HepG2 (cell line): ENCODE measurements at regions not wholly inside any gene's neighbourhood (a gene's known extent, or its start where the extent isn't known, plus 50 kb on each side); places are given as distances from the start of the nearest gene placed in this dataset.

Source experiments
- ATAC-seq: fragments of 200-7000 bp; cut with Tn5 transposase; 3 replicates; pipeline ENCODE4 v1.9.1; 2020; ENCODE audit warnings: mild to moderate bottlenecking, moderate library complexity
- BruUV-seq: library from RNA; stranded (reverse); fragments of 400-500 nt; replicated peaks from 2 replicates; lab custom pipeline; 2021; lab: Mats Ljungman, UMichigan
- CTCF ChIA-PET: fragments of 300-600 bp; formaldehyde crosslinking; extraction: SDS; loops from one replicate; lab custom pipeline; 2021; ENCODE audit warnings: low total read pairs, inconsistent platforms, low intra/inter-chr PET ratio; lab: Yijun Ruan, JAX
- POLR2A ChIA-PET: fragments of 350-600 bp; sonication (Branson Sonifier 250); formaldehyde crosslinking; loops from one replicate; lab custom pipeline; 2020; ENCODE audit warnings: antibody characterized with exemption, inconsistent platforms; lab: Yijun Ruan, JAX
- DNase-seq: peaks from one replicate; pipeline ENCODE4 v3.0.0-alpha.2; 2015; ENCODE audit warnings: low spot score
- FAIRE-seq: peaks from 3 replicates; lab custom pipeline; 2011; peaks lifted over from hg19 to GRCh38; lab: Jason Lieb, UNC
- H2AFZ ChIP-seq: one replicate; pipeline ENCODE4 v1.6.1; 2011; ENCODE audit warnings: low read length, inconsistent platforms
- H3K27ac ChIP-seq: fragments of 300-600 bp; 3 replicates; pipeline ENCODE4 v1.8.0; 2011; ENCODE audit warnings: mixed run types, mild to moderate bottlenecking, mixed read lengths, low read length, inconsistent platforms; ENCODE audit not compliant: insufficient read depth; ENCODE audit errors: extremely low read length
- H3K27me3 ChIP-seq, 2 experiments: fragments of 200-600 bp in 1 of 2; 2 replicates in 1 of 2; 3 replicates in 1 of 2; pipeline versions ENCODE4 v1.6.0 to v1.8.0; 2011; ENCODE audit warnings: low read length in 2 of 2, mild to moderate bottlenecking in 2 of 2, moderate library complexity in 2 of 2, inconsistent platforms in 1 of 2; ENCODE audit not compliant: insufficient read depth in 2 of 2, control insufficient read depth in 1 of 2
- H3K36me3 ChIP-seq, 2 experiments: fragments of 200-600 bp in 1 of 2; replicated peaks in 1 of 2; 2 replicates in 1 of 2; 3 replicates in 1 of 2; pipeline versions ENCODE4 v1.5.1 to v1.8.0; 2011; ENCODE audit warnings: low read length in 2 of 2, inconsistent platforms in 1 of 2; ENCODE audit not compliant: insufficient read depth in 2 of 2, control insufficient read depth in 1 of 2
- H3K4me1 ChIP-seq: 2 replicates; pipeline ENCODE4 v1.5.1; 2012; ENCODE audit warnings: low read length, inconsistent platforms; ENCODE audit not compliant: insufficient read depth
- H3K4me2 ChIP-seq: 2 replicates; pipeline ENCODE4 v1.6.0; 2011; ENCODE audit warnings: low read depth, low read length, inconsistent platforms
- H3K4me3 ChIP-seq, 3 experiments: fragments of 200-600 bp in 1 of 3; sonication (generic), shearing (Covaris generic) in 1 of 3; replicated peaks in 1 of 3; 2 replicates each; pipeline ENCODE4 v1.5.1; 2011 to 2016; ENCODE audit warnings: low read length in 3 of 3, inconsistent platforms in 2 of 3, low read depth in 2 of 3, mild to moderate bottlenecking in 2 of 3, control low read depth in 1 of 3, mixed read lengths in 1 of 3; ENCODE audit not compliant: insufficient read depth in 1 of 3
- H3K79me2 ChIP-seq: one replicate; pipeline ENCODE4 v1.6.1; 2011; ENCODE audit warnings: low read length, inconsistent platforms; ENCODE audit not compliant: insufficient read depth
- H3K9ac ChIP-seq: 2 replicates; pipeline ENCODE4 v1.6.0; 2011; ENCODE audit warnings: mild to moderate bottlenecking, low read depth, low read length, inconsistent platforms; ENCODE audit not compliant: insufficient read depth
- H3K9me3 ChIP-seq: 2 replicates; pipeline ENCODE4 v1.5.1; 2012; ENCODE audit warnings: mild to moderate bottlenecking, low read length
- H4K20me1 ChIP-seq: 2 replicates; pipeline ENCODE4 v1.6.0; 2011; ENCODE audit warnings: inconsistent platforms, mild to moderate bottlenecking, low read length, moderate library complexity; ENCODE audit not compliant: insufficient read depth
- ATRX ChIP-seq: sonication (generic); formaldehyde crosslinking; IDR thresholded peaks from 2 replicates; pipeline ENCODE4 v1.4.0; 2020; ENCODE audit warnings: missing genetic modification reagents, borderline replicate concordance
- ETV5 ChIP-seq: IDR thresholded peaks from 2 replicates; pipeline ENCODE4 v1.6.1; 2018; ENCODE audit warnings: missing biosample characterization, missing genetic modification reagents, inconsistent platforms, borderline replicate concordance
- FOSL2 ChIP-seq: sonication (generic); formaldehyde crosslinking; IDR thresholded peaks from 2 replicates; pipeline ENCODE4 v1.4.0; 2020; ENCODE audit warnings: missing genetic modification reagents
- MED1 ChIP-seq: sonication (generic); formaldehyde crosslinking; IDR thresholded peaks from 2 replicates; pipeline ENCODE4 v1.4.0; 2020; ENCODE audit warnings: missing genetic modification reagents
- MIXL1 ChIP-seq: IDR thresholded peaks from 2 replicates; pipeline ENCODE4 v1.6.1; 2016
- NCOR1 ChIP-seq: fragments of 200-600 bp; sonication (generic); IDR thresholded peaks from 2 replicates; pipeline ENCODE4 v1.7.0; 2017; ENCODE audit warnings: antibody characterized with exemption, low read length, borderline replicate concordance
- PHF8 ChIP-seq: sonication (generic); formaldehyde crosslinking; IDR thresholded peaks from 2 replicates; pipeline ENCODE4 v1.5.0; 2020; ENCODE audit warnings: missing genetic modification reagents
- PLRG1 ChIP-seq: fragments of 450-650 bp; conservative IDR thresholded peaks from 2 replicates; pipeline ENCODE4 v1.6.1; 2016
- SALL1 ChIP-seq: sonication (generic); formaldehyde crosslinking; IDR thresholded peaks from 2 replicates; pipeline ENCODE4 v1.8.0; 2022; ENCODE audit warnings: mild to moderate bottlenecking, missing genetic modification reagents
- XRCC5 ChIP-seq: fragments of 200-400 bp; formaldehyde crosslinking; optimal IDR thresholded peaks from 2 replicates; pipeline ENCODE3; 2017; ENCODE audit warnings: mild to moderate bottlenecking, low read length
- YEATS2 ChIP-seq: sonication (generic); formaldehyde crosslinking; IDR thresholded peaks from 2 replicates; pipeline ENCODE4 v1.4.0; 2020; ENCODE audit warnings: missing genetic modification reagents, borderline replicate concordance
- WGBS: methylation state at CpG from one replicate; pipeline ENCODE4 v1.1.6; 2017; ENCODE audit warnings: low lambda C conversion rate; 5-methylcytosine and 5-hydroxymethylcytosine counted together
- in situ Hi-C: cut with HindIII; loops from 2 replicates; pipeline ENCODE4 v1.10.0; 2017; ENCODE audit warnings: low pct_unique_long_range_greater_than_20kb; ENCODE audit not compliant: extremely low pct_ligation_motif_present
- intact Hi-C: fragments of 100-400 bp; cut with micrococcal nuclease; formaldehyde crosslinking; loops from one replicate; pipeline ENCODE4 v1.10.0; 2022; ENCODE audit not compliant: unreplicated experiment
- TF ChIP-seq, protein P1 (sequence below), 2 experiments: sonication (generic) in 1 of 2; formaldehyde crosslinking in 1 of 2; IDR thresholded peaks; 2 replicates each; pipeline versions ENCODE4 v1.4.0 to v1.6.1; 2018 to 2020; ENCODE audit warnings: missing genetic modification reagents in 2 of 2, borderline replicate concordance in 1 of 2, low read depth in 1 of 2, mild to moderate bottlenecking in 1 of 2, missing biosample characterization in 1 of 2
- TF ChIP-seq, protein P2 (sequence below): sonication (generic); formaldehyde crosslinking; IDR thresholded peaks from 2 replicates; pipeline ENCODE4 v1.5.1; 2020; ENCODE audit warnings: mild to moderate bottlenecking, missing genetic modification reagents, moderate library complexity
- TF ChIP-seq, protein P3 (sequence below): sonication (generic); formaldehyde crosslinking; IDR thresholded peaks from 2 replicates; pipeline ENCODE4 v1.5.0; 2020; ENCODE audit warnings: mild to moderate bottlenecking, missing genetic modification reagents, borderline replicate concordance

DNA sequence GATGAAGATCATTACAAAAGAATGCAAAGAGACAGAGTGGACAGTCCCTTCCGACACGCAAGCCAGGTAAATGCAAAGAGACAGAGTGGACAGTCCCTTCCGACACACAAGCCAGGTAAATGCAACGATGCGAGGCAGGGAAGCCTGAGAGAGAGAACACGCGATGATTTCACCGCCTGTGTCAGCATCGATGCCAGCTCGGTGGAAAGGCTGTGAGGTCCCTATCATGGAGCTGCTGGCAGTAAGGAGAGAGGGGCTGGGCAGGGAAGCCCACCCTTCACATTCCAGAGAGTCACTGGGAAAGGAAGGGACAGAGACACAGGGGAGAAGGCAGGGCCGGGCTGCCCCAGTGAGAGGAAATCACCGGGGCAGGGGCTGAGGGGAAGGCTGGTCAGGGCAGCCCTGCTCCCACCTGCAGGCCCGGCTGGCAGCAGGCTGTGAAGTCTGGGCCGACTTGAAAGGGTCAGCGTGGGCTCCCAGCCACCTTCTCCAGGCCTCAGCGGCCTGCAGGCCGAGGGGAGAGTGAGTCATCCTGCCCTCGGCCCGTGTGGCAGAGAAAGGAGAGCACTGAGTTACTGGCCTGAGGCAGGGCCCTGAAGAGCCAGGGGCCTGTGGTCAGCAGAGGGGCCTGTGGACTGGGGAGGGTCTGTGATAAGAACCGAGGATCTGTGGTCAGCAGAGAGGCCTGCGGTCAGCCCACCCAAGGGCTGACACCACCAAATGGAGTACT lies 80.4 kb downstream of the DACT2 start:
- H3K9ac ChIP-seq, result no peak overlapping the region
- CTCF ChIA-PET, result no interaction called here
- H3K4me2 ChIP-seq, result peak overlapping the region; percentile 40
- WGBS, result 49% methylated on average over 20 of the region's 21 CpGs
- BruUV-seq, result no TSS peak
- POLR2A ChIA-PET, result no interaction called here
- in situ Hi-C loops (no loop called here), intact Hi-C loops (no loop called here)
- ATAC-seq (peak; percentile 83), FAIRE-seq (no peak), DNase-seq (no peak)
- no peaks in the 10 kb centered on the region for H3K27me3 ChIP-seq
- H3K36me3 ChIP-seq, result no peaks in the 10 kb centered on the region
- peaks cover 61% of the 10 kb centered on the region for H3K4me1 ChIP-seq
- H3K4me3 ChIP-seq, result no peak overlapping the region
- no peak overlapping the region for H3K27ac ChIP-seq
- no peaks in the 10 kb centered on the region for H4K20me1 ChIP-seq
- no peaks in the 10 kb centered on the region for H3K9me3 ChIP-seq
- no peak overlapping the region for H2AFZ ChIP-seq
- H3K79me2 ChIP-seq, result no peaks in the 10 kb centered on the region
- TF ChIP-seq, protein P1, sequence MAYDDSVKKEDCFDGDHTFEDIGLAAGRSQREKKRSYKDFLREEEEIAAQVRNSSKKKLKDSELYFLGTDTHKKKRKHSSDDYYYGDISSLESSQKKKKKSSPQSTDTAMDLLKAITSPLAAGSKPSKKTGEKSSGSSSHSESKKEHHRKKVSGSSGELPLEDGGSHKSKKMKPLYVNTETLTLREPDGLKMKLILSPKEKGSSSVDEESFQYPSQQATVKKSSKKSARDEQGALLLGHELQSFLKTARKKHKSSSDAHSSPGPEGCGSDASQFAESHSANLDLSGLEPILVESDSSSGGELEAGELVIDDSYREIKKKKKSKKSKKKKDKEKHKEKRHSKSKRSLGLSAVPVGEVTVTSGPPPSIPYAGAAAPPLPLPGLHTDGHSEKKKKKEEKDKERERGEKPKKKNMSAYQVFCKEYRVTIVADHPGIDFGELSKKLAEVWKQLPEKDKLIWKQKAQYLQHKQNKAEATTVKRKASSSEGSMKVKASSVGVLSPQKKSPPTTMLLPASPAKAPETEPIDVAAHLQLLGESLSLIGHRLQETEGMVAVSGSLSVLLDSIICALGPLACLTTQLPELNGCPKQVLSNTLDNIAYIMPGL (CRISPR knock-in tag; IDR thresholded peaks at IDR 0.05; ENCODE audit: borderline replicate concordance in 1 of 2, low read depth in 1 of 2), result 0 out of 4 replicates have a peak, but pooled peaks of 1 of the 2 experiments have one; percentile 32
- 0 out of 2 replicates have a peak, but pooled peaks have one; percentile 19 for TF ChIP-seq MED1 (CRISPR knock-in tag)
- TF ChIP-seq NCOR1, result no peak
- TF ChIP-seq YEATS2, result no peak
- TF ChIP-seq PHF8 (CRISPR knock-in tag), result peak; percentile 28; the same call in 1 of the 2 replicates
- 0 out of 2 replicates have a peak, but pooled peaks have one; percentile 9 for TF ChIP-seq ETV5 (CRISPR knock-in tag)
- peak; percentile 93 for TF ChIP-seq FOSL2
- TF ChIP-seq MIXL1 (CRISPR knock-in tag), result no peak
- TF ChIP-seq, protein P2, sequence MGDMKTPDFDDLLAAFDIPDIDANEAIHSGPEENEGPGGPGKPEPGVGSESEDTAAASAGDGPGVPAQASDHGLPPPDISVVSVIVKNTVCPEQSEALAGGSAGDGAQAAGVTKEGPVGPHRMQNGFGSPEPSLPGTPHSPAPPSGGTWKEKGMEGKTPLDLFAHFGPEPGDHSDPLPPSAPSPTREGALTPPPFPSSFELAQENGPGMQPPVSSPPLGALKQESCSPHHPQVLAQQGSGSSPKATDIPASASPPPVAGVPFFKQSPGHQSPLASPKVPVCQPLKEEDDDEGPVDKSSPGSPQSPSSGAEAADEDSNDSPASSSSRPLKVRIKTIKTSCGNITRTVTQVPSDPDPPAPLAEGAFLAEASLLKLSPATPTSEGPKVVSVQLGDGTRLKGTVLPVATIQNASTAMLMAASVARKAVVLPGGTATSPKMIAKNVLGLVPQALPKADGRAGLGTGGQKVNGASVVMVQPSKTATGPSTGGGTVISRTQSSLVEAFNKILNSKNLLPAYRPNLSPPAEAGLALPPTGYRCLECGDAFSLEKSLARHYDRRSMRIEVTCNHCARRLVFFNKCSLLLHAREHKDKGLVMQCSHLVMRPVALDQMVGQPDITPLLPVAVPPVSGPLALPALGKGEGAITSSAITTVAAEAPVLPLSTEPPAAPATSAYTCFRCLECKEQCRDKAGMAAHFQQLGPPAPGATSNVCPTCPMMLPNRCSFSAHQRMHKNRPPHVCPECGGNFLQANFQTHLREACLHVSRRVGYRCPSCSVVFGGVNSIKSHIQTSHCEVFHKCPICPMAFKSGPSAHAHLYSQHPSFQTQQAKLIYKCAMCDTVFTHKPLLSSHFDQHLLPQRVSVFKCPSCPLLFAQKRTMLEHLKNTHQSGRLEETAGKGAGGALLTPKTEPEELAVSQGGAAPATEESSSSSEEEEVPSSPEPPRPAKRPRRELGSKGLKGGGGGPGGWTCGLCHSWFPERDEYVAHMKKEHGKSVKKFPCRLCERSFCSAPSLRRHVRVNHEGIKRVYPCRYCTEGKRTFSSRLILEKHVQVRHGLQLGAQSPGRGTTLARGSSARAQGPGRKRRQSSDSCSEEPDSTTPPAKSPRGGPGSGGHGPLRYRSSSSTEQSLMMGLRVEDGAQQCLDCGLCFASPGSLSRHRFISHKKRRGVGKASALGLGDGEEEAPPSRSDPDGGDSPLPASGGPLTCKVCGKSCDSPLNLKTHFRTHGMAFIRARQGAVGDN, result peak; percentile 76
- TF ChIP-seq SALL1, result peak; percentile 38; the same call in 1 of the 2 replicates
- no peak for TF ChIP-seq ATRX (CRISPR knock-in tag)
- TF ChIP-seq, protein P3, sequence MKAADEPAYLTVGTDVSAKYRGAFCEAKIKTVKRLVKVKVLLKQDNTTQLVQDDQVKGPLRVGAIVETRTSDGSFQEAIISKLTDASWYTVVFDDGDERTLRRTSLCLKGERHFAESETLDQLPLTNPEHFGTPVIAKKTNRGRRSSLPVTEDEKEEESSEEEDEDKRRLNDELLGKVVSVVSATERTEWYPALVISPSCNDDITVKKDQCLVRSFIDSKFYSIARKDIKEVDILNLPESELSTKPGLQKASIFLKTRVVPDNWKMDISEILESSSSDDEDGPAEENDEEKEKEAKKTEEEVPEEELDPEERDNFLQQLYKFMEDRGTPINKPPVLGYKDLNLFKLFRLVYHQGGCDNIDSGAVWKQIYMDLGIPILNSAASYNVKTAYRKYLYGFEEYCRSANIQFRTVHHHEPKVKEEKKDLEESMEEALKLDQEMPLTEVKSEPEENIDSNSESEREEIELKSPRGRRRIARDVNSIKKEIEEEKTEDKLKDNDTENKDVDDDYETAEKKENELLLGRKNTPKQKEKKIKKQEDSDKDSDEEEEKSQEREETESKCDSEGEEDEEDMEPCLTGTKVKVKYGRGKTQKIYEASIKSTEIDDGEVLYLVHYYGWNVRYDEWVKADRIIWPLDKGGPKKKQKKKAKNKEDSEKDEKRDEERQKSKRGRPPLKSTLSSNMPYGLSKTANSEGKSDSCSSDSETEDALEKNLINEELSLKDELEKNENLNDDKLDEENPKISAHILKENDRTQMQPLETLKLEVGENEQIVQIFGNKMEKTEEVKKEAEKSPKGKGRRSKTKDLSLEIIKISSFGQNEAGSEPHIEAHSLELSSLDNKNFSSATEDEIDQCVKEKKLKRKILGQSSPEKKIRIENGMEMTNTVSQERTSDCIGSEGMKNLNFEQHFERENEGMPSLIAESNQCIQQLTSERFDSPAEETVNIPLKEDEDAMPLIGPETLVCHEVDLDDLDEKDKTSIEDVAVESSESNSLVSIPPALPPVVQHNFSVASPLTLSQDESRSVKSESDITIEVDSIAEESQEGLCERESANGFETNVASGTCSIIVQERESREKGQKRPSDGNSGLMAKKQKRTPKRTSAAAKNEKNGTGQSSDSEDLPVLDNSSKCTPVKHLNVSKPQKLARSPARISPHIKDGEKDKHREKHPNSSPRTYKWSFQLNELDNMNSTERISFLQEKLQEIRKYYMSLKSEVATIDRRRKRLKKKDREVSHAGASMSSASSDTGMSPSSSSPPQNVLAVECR (CRISPR knock-in tag), result no peak
- TF ChIP-seq XRCC5, result peak; percentile 46
- no peak for TF ChIP-seq PLRG1
